Calu3 (cell line): ENCODE measurements at regions not wholly inside any gene's neighbourhood (a gene's known extent, or its start where the extent isn't known, plus 50 kb on each side); places are given as distances from the start of the nearest gene placed in this dataset.

Source experiments
- BruUV-seq: library from RNA; stranded (reverse); fragments of 400-500 nt; replicated peaks from 2 replicates; lab custom pipeline; 2021; lab: Mats Ljungman, UMichigan
- CTCF ChIA-PET: fragments of 300-600 bp; sonication (Branson Sonifier 250); formaldehyde crosslinking; loops from one replicate; lab custom pipeline; 2022; ENCODE audit warnings: antibody characterized with exemption; lab: Charles Lee
- DNase-seq: peaks from one replicate; pipeline ENCODE4 v3.0.0; 2022
- H3K27ac Mint-ChIP-seq: one replicate; pipeline ENCODE4 v1.8.0; 2022; ENCODE audit warnings: mixed read lengths; ENCODE audit not compliant: unreplicated experiment
- H3K27me3 Mint-ChIP-seq: one replicate; pipeline ENCODE4 v1.8.0; 2022; ENCODE audit warnings: mixed read lengths; ENCODE audit not compliant: unreplicated experiment
- H3K36me3 Mint-ChIP-seq: one replicate; pipeline ENCODE4 v1.8.0; 2022; ENCODE audit warnings: mild to moderate bottlenecking, moderate library complexity, mixed read lengths; ENCODE audit not compliant: insufficient read depth, unreplicated experiment
- H3K4me1 Mint-ChIP-seq: one replicate; pipeline ENCODE4 v1.8.0; 2022; ENCODE audit warnings: mild to moderate bottlenecking, low read depth, mixed read lengths; ENCODE audit not compliant: unreplicated experiment
- H3K4me3 Mint-ChIP-seq: one replicate; pipeline ENCODE4 v1.8.0; 2022; ENCODE audit warnings: mild to moderate bottlenecking, low read depth, moderate library complexity, mixed read lengths; ENCODE audit not compliant: unreplicated experiment
- H3K9me3 Mint-ChIP-seq: one replicate; pipeline ENCODE4 v1.8.0; 2022; ENCODE audit warnings: low read depth, mixed read lengths; ENCODE audit not compliant: unreplicated experiment
- CTCF ChIP-seq: fragments of 200-600 bp; IDR thresholded peaks from one replicate; pipeline ENCODE4 v1.8.0; 2022; ENCODE audit warnings: antibody characterized with exemption; ENCODE audit not compliant: unreplicated experiment
- intact Hi-C: fragments of 100-400 bp; cut with micrococcal nuclease; formaldehyde crosslinking; loops from one replicate; pipeline ENCODE4 v1.10.0; 2022; ENCODE audit not compliant: unreplicated experiment

GRCh38 chr1:30256911-30257310 lies 466.5 kb downstream of the MATN1 start:
- peaks cover 91% of the 10 kb centered on the region for H3K27me3 Mint-ChIP-seq
- DNase-seq = no peak
- CTCF ChIA-PET = no interaction called here
- no peaks in the 10 kb centered on the region for H3K4me1 Mint-ChIP-seq
- intact Hi-C loops = no loop called here
- BruUV-seq = no TSS peak
- H3K9me3 Mint-ChIP-seq = no peaks in the 10 kb centered on the region
- no peak overlapping the region for H3K4me3 Mint-ChIP-seq
- H3K36me3 Mint-ChIP-seq = no peaks in the 10 kb centered on the region
- H3K27ac Mint-ChIP-seq = no peak overlapping the region
- no peak for TF ChIP-seq CTCF

- no peaks in the 10 kb centered on the region for H3K4me1 Mint-ChIP-seq
- no peak overlapping the region for H3K27ac Mint-ChIP-seq
- H3K27me3 Mint-ChIP-seq = peaks cover 91% of the 10 kb centered on the region
- intact Hi-C loops = no loop called here
- BruUV-seq = no TSS peak
- no peak for DNase-seq
- no peak overlapping the region for H3K4me3 Mint-ChIP-seq
- no peaks in the 10 kb centered on the region for H3K9me3 Mint-ChIP-seq
- no peak for TF ChIP-seq CTCF
- CTCF ChIA-PET = no interaction called here
- no peaks in the 10 kb centered on the region for H3K36me3 Mint-ChIP-seq
Measured at GRCh38 chr1:30255111-30255724, 468.2 kb downstream of the MATN1 start.

DNA sequence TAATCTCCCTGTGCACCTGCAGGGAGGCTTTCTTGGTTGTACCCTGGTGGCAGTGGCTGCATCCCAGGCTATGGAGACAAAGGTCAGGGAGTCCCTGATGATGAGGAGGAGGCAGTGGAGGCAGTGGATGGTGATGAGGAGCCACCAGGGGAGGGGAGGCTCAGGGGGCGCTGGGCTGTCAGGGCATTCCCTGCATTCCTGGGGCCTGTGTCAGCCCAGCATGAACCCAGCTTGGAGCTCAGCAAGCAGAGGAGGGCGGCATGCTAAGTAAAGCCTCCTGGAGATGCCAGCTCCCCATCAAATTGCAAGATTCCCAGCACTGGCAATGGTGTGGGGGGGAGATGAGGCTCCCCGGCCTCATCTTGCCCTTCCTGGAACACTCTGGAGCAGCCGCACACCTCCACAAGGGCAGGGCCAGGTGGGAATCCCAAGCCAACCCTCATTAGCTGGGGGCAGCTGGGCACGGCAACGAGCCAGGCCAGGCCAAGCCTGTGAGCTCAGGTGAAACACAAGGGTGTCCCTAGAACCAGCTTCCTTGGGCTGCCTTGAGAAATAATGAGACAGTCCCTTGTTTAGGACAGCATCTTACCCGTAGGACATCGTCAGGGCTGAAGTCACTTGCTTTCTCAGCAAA lies 469.5 kb downstream of the MATN1 start:
- CTCF ChIA-PET = no interaction called here
- no peaks in the 10 kb centered on the region for H3K36me3 Mint-ChIP-seq
- TF ChIP-seq CTCF = no peak
- peaks cover 85% of the 10 kb centered on the region for H3K27me3 Mint-ChIP-seq
- H3K4me3 Mint-ChIP-seq = no peak overlapping the region
- intact Hi-C loops = no loop called here
- no peak for DNase-seq
- no peaks in the 10 kb centered on the region for H3K4me1 Mint-ChIP-seq
- no peak overlapping the region for H3K27ac Mint-ChIP-seq
- no peaks in the 10 kb centered on the region for H3K9me3 Mint-ChIP-seq
- no TSS peak for BruUV-seq

GRCh38 chr1:30253361-30253760 lies 470.0 kb downstream of the MATN1 start:
- no peak overlapping the region for H3K4me3 Mint-ChIP-seq
- H3K27me3 Mint-ChIP-seq = peaks cover 85% of the 10 kb centered on the region
- BruUV-seq = no TSS peak
- H3K4me1 Mint-ChIP-seq = no peaks in the 10 kb centered on the region
- intact Hi-C loops = no loop called here
- no peaks in the 10 kb centered on the region for H3K9me3 Mint-ChIP-seq
- H3K36me3 Mint-ChIP-seq = no peaks in the 10 kb centered on the region
- CTCF ChIA-PET = no interaction called here
- no peak for DNase-seq
- no peak overlapping the region for H3K27ac Mint-ChIP-seq
- no peak for TF ChIP-seq CTCF
